Adrenal gland (tissue), 9 donors: ENCODE measurements at regions not wholly inside any gene's neighbourhood (a gene's known extent, or its start where the extent isn't known, plus 50 kb on each side); places are given as distances from the start of the nearest gene placed in this dataset.

Source experiments
- DNase-seq, 7 donors: peaks; one replicate each; pipeline ENCODE4 v3.0.0-alpha.2; 2019 to 2020
- H3K27ac ChIP-seq, 5 donors: fragments of 200-600 bp; sonication (generic) in 4 of 5; 1 replicate in 3 of 5; 2 replicates in 2 of 5; pipeline versions ENCODE4 v1.5.1 to v1.8.0; 2016 to 2020; ENCODE audit warnings: mild to moderate bottlenecking in 1 of 5
- H3K27me3 ChIP-seq: fragments of 200-600 bp; 2 replicates; pipeline ENCODE4 v1.8.0; 2021
- H3K36me3 ChIP-seq, 2 donors: fragments of 200-600 bp; replicated peaks in 1 of 2; 1 replicate in 1 of 2; 2 replicates in 1 of 2; pipeline versions ENCODE4 v1.5.1 to v1.8.0; 2018 to 2022
- H3K4me1 ChIP-seq, 2 donors: fragments of 200-600 bp; replicated peaks in 1 of 2; 1 replicate in 1 of 2; 2 replicates in 1 of 2; pipeline versions ENCODE4 v1.5.1 to v1.8.0; 2018 to 2021
- H3K4me3 ChIP-seq, 4 donors: fragments of 200-600 bp; sonication (generic) in 3 of 4; one replicate each; pipeline ENCODE4 v1.5.1; 2016 to 2018
- H3K9me3 ChIP-seq, 3 donors: fragments of 200-600 bp; sonication (generic) in 1 of 3; replicated peaks in 1 of 3; 1 replicate in 2 of 3; 2 replicates in 1 of 3; pipeline versions ENCODE4 v1.5.1 to v1.8.0; 2016 to 2021
- POLR2A ChIP-seq, 2 donors: fragments of 450-650 bp; IDR thresholded peaks; one replicate each; pipeline ENCODE4 v1.6.1; 2017; ENCODE audit warnings: antibody characterized with exemption in 2 of 2, mild to moderate bottlenecking in 2 of 2, moderate library complexity in 1 of 2
- WGBS, 4 donors: extraction: QIAGEN DNeasy Blood & Tissue Kit in 2 of 4; methylation state at CpG; one replicate each; pipeline versions ENCODE4 v1.1.5 to v1.1.7; 2013 to 2017; 5-methylcytosine and 5-hydroxymethylcytosine counted together
- intact Hi-C, 2 donors: fragments of 100-400 bp; cut with DNase I; formaldehyde crosslinking; loops; one replicate each; pipeline versions ENCODE4 v1.14.1 to v1.15.0; 2022 to 2023
- TF ChIP-seq, protein P1 (sequence below), 6 experiments: fragments of 450-650 bp in 4 of 6; fragments of 200-600 bp in 2 of 6; sonication (generic) in 1 of 6; IDR thresholded peaks; 1 replicate in 5 of 6; 2 replicates in 1 of 6; pipeline versions ENCODE4 v1.5.1 to v1.8.0; 2016 to 2021; ENCODE audit warnings: antibody characterized with exemption in 6 of 6, mild to moderate bottlenecking in 2 of 6, moderate library complexity in 1 of 6
- donor health status: healthy with polysubstance abuse.
- donor health status: Bipolar disorder and iron deficiency.
- donor health status: DM: yes; HTN: yes; CAD: no.
- donor health status: DM: no; HTN: no; CAD: no.
- donor health status: DM: no; HTN: no; CAD: no.

DNA sequence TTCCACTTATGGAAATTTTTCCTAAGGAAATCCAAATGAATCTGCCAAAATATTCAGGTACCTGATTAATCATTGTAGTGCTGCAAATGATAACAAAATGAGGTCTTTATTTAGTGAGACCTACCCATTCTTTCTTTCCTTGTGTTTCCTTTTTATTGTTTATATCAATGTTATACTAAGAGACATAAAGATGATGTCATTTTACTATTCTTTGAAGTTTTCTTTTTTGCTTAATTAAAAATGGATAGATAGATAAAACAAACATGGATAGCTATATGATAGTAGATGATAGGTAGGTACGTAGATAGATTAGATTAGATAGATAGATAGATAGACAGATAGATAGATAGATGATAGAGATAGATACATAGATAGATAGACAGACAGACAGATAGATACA is 669.5 kb upstream of the TBX3 start:
- Histone ChIP-seq H3K4me1 (peaks cover 8 to 14% of the 10 kb centered on the region in 2 donors), H3K9me3 (no peaks in the 10 kb centered on the region), H3K27me3 (no peaks in the 10 kb centered on the region), H3K36me3 (no peaks in the 10 kb centered on the region), H3K27ac (peak overlapping the region in 2 of 5 donors; percentile 94), H3K4me3 (no peak overlapping the region)
- WGBS, 4 donors = 41 to 54% (median 46%) methylated on average over 1 of the region's 1 CpG
- DNase-seq = no peak
- intact Hi-C loops = no loop called here
- TF ChIP-seq, protein P1, sequence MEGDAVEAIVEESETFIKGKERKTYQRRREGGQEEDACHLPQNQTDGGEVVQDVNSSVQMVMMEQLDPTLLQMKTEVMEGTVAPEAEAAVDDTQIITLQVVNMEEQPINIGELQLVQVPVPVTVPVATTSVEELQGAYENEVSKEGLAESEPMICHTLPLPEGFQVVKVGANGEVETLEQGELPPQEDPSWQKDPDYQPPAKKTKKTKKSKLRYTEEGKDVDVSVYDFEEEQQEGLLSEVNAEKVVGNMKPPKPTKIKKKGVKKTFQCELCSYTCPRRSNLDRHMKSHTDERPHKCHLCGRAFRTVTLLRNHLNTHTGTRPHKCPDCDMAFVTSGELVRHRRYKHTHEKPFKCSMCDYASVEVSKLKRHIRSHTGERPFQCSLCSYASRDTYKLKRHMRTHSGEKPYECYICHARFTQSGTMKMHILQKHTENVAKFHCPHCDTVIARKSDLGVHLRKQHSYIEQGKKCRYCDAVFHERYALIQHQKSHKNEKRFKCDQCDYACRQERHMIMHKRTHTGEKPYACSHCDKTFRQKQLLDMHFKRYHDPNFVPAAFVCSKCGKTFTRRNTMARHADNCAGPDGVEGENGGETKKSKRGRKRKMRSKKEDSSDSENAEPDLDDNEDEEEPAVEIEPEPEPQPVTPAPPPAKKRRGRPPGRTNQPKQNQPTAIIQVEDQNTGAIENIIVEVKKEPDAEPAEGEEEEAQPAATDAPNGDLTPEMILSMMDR (IDR thresholded peaks at IDR 0.05) = no peak
- TF ChIP-seq POLR2A (IDR thresholded peaks at IDR 0.05) = no peak

DNA sequence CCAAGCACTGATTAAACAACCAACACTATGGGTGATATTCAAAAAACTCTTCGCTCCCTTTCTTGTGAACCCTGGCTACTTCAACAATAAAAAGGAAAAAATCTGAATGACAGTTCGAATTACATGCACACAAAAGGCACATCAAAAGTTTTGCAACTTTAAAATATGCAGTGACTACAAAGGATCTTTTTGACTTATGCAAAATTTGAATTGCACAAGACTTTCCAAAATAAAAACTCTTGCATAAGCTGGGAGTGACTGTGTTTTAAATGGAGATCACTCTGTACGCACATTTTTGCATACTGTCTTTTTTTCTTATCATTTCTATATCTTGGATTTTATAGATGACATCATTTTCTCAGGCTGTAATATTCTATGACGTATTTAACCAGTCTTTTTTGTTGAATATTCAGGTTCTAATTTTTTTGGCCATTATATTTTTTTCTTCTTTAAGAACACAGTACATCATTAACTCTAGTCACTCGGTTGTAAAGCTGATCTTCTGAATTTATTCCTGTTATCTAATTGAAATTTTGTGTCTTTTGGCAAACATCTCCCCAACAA is 667.6 kb upstream of the TBX3 start:
- no peaks in the 10 kb centered on the region for H3K9me3 ChIP-seq
- intact Hi-C loops = no loop called here
- peaks cover 8 to 14% of the 10 kb centered on the region in 2 donors for H3K4me1 ChIP-seq
- no peaks in the 10 kb centered on the region for H3K36me3 ChIP-seq
- peak overlapping the region in 3 of 5 donors; percentile 32 to 62 (median 59) for H3K27ac ChIP-seq
- no peaks in the 10 kb centered on the region for H3K27me3 ChIP-seq
- no peak overlapping the region for H3K4me3 ChIP-seq
- DNase-seq = no peak
- TF ChIP-seq, protein P1 (IDR thresholded peaks at IDR 0.05) = no peak
- TF ChIP-seq POLR2A (IDR thresholded peaks at IDR 0.05) = no peak
- 61 to 71% (median 63%) methylated on average over 5 of the region's 5 CpGs for WGBS, 4 donors

DNA sequence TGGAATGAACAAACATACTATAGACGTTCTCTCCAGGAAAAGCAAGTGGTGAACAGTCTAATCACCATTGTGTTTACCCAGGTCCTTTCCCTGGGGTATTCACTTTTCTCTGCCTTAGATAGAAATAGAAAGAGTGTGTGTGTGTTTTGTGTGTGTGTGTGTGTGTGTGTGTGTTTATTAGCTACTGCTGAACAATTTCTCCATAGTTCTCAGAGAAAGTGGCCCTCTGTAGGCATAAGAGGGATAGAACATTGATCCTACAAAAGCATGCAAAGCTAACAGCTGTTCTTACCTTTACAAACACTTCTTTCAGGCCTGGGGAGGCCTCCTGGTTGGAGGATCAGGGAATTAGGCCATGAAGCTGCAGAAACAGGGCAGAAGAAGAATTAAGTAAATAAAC is 665.7 kb upstream of the TBX3 start:
- intact Hi-C loops = no loop called here
- Histone ChIP-seq H3K36me3 (no peaks in the 10 kb centered on the region), H3K4me3 (no peak overlapping the region), H3K27me3 (no peaks in the 10 kb centered on the region), H3K27ac (no peak overlapping the region), H3K4me1 (peaks cover 8 to 13% of the 10 kb centered on the region in 2 donors), H3K9me3 (no peaks in the 10 kb centered on the region)
- 45 to 70% (median 65%) methylated on average over 1 of the region's 1 CpG for WGBS, 4 donors
- TF ChIP-seq POLR2A (IDR thresholded peaks at IDR 0.05) = no peak
- TF ChIP-seq, protein P1 (IDR thresholded peaks at IDR 0.05) = no peak
- no peak for DNase-seq

DNA sequence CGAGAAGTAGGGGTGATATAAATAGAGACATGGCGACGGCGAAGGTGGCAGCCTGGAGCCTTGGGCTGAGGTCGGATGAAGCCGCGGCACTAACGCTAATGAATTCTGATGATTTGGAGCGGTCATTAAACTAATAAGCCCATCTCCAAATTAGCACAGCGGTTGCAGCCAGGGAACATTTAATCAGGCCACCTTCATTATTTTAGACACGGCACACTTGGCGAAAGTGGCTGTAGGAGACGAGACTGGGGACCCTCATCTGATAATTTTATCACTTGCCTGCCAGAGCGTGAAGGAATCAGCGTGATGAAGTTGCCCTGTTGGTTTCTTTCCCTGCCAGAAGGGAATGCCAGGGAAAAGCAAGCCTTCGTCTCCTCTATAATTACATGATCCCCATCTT is 664.3 kb upstream of the TBX3 start:
- 91 to 98% (median 93%) methylated on average over 16 of the region's 16 CpGs for WGBS, 4 donors
- no peak overlapping the region for H3K4me3 ChIP-seq
- TF ChIP-seq POLR2A (IDR thresholded peaks at IDR 0.05) = no peak
- TF ChIP-seq, protein P1 (IDR thresholded peaks at IDR 0.05) = no peak
- no peak for DNase-seq
- H3K27me3 ChIP-seq = no peaks in the 10 kb centered on the region
- H3K4me1 ChIP-seq = peaks cover 2 to 5% of the 10 kb centered on the region in 2 donors
- H3K9me3 ChIP-seq = no peaks in the 10 kb centered on the region
- intact Hi-C loops = no loop called here
- no peaks in the 10 kb centered on the region for H3K36me3 ChIP-seq
- H3K27ac ChIP-seq = no peak overlapping the region
